Adrenal gland (tissue), 5 donors: ENCODE measurements at regions not wholly inside any gene's neighbourhood (a gene's known extent, or its start where the extent isn't known, plus 50 kb on each side); places are given as distances from the start of the nearest gene placed in this dataset.

Experiments
- CTCF ChIP-seq, 6 experiments: fragments of 450-650 bp in 4 of 6; fragments of 200-600 bp in 2 of 6; sonication (generic) in 1 of 6; IDR thresholded peaks; 1 replicate in 5 of 6; 2 replicates in 1 of 6; pipeline versions ENCODE4 v1.5.1 to v1.8.0; 2016 to 2021; ENCODE audit warnings: antibody characterized with exemption in 6 of 6, mild to moderate bottlenecking in 2 of 6, moderate library complexity in 1 of 6
- POLR2A ChIP-seq, 2 donors: fragments of 450-650 bp; IDR thresholded peaks; one replicate each; pipeline ENCODE4 v1.6.1; 2017; ENCODE audit warnings: antibody characterized with exemption in 2 of 2, mild to moderate bottlenecking in 2 of 2, moderate library complexity in 1 of 2
- donor health status: DM: no; HTN: no; CAD: no.

GRCh38 chr12:115456946-115457689 lies 773.1 kb upstream of the TBX3 start:
- TF ChIP-seq CTCF (IDR thresholded peaks at IDR 0.05) (no peak), POLR2A (IDR thresholded peaks at IDR 0.05) (no peak)
